Keratinocyte (primary cell): ENCODE measurements at regions not wholly inside any gene's neighbourhood (a gene's known extent, or its start where the extent isn't known, plus 50 kb on each side); places are given as distances from the start of the nearest gene placed in this dataset.

Experiments
- DNase-seq: peaks from one replicate; pipeline ENCODE4 v3.0.0-alpha.2; 2011; ENCODE audit warnings: low read depth, missing footprints, low spot score
- FAIRE-seq: peaks from 2 replicates; lab custom pipeline; 2011; peaks lifted over from hg19 to GRCh38; lab: Jason Lieb, UNC
- H2AFZ ChIP-seq: 2 replicates; pipeline ENCODE4 v1.6.0; 2012; ENCODE audit warnings: low read length, control low read depth, inconsistent platforms; ENCODE audit not compliant: control insufficient read depth
- H3K27ac ChIP-seq: 2 replicates; pipeline ENCODE4 v1.5.1; 2011; ENCODE audit warnings: low read length; ENCODE audit not compliant: control insufficient read depth, insufficient read depth
- H3K27me3 ChIP-seq: 3 replicates; pipeline ENCODE4 v1.6.0; 2011; ENCODE audit warnings: low read length; ENCODE audit not compliant: control insufficient read depth, insufficient read depth; ENCODE audit errors: extremely low read depth
- H3K36me3 ChIP-seq, 2 experiments: 2 replicates in 1 of 2; 3 replicates in 1 of 2; pipeline ENCODE4 v1.5.1; 2011; ENCODE audit warnings: low read length in 2 of 2, mild to moderate bottlenecking in 1 of 2; ENCODE audit not compliant: control insufficient read depth in 2 of 2, insufficient read depth in 2 of 2; ENCODE audit errors: extremely low read depth in 1 of 2
- H3K4me1 ChIP-seq: 3 replicates; pipeline ENCODE4 v1.5.1; 2011; ENCODE audit warnings: low read length; ENCODE audit not compliant: control insufficient read depth, insufficient read depth; ENCODE audit errors: extremely low read depth
- H3K4me2 ChIP-seq: 3 replicates; pipeline ENCODE4 v1.6.0; 2011; ENCODE audit warnings: low read depth, low read length; ENCODE audit not compliant: control insufficient read depth, insufficient read depth; ENCODE audit errors: extremely low read depth
- H3K4me3 ChIP-seq, 3 experiments: fragments of 200-600 bp in 1 of 3; sonication (generic) in 1 of 3; 2 replicates in 2 of 3; 3 replicates in 1 of 3; pipeline ENCODE4 v1.5.1; 2011 to 2016; ENCODE audit warnings: low read length in 3 of 3, mild to moderate bottlenecking in 3 of 3, control low read depth in 2 of 3, inconsistent platforms in 1 of 3, low read depth in 1 of 3, mixed read lengths in 1 of 3, mixed run types in 1 of 3, moderate library complexity in 1 of 3; ENCODE audit not compliant: control insufficient read depth in 2 of 3, insufficient read depth in 2 of 3; ENCODE audit errors: extremely low read depth in 1 of 3
- H3K79me2 ChIP-seq: 2 replicates; pipeline ENCODE4 v1.6.0; 2012; ENCODE audit warnings: low read length; ENCODE audit not compliant: control insufficient read depth, insufficient read depth
- H3K9ac ChIP-seq: 3 replicates; pipeline ENCODE4 v1.6.0; 2011; ENCODE audit warnings: low read length; ENCODE audit not compliant: control insufficient read depth, insufficient read depth; ENCODE audit errors: extremely low read depth
- H3K9me1 ChIP-seq: 3 replicates; pipeline ENCODE4 v1.6.0; 2011; ENCODE audit warnings: low read length; ENCODE audit not compliant: control insufficient read depth, insufficient read depth; ENCODE audit errors: extremely low read depth
- H3K9me3 ChIP-seq: 2 replicates; pipeline ENCODE4 v1.5.1; 2012; ENCODE audit warnings: low read depth, low read length; ENCODE audit not compliant: control insufficient read depth
- H4K20me1 ChIP-seq: 3 replicates; pipeline ENCODE4 v1.6.0; 2011; ENCODE audit warnings: low read length; ENCODE audit not compliant: control insufficient read depth, insufficient read depth; ENCODE audit errors: extremely low read depth
- EZH2 ChIP-seq: IDR thresholded peaks from one replicate; pipeline ENCODE4 v1.6.1; 2012; ENCODE audit warnings: inconsistent platforms, mild to moderate bottlenecking, low read length, moderate library complexity
- dilution Hi-C: fragments of 300-500 bp; cut with MboI; formaldehyde crosslinking; loops from one replicate; pipeline ENCODE4 v1.7.0; 2020; ENCODE audit warnings: low sequenced_read_pairs; ENCODE audit not compliant: extremely low pct_ligation_motif_present
- TF ChIP-seq, protein P1 (sequence below), 3 experiments: IDR thresholded peaks in 1 of 3; conservative IDR thresholded peaks in 1 of 3; optimal IDR thresholded peaks in 1 of 3; 2 replicates in 2 of 3; 3 replicates in 1 of 3; pipeline versions ENCODE3 to v1.5.1; 2011; ENCODE audit warnings: low read length in 3 of 3, mild to moderate bottlenecking in 3 of 3, moderate library complexity in 2 of 3, control low read depth in 1 of 3, inconsistent platforms in 1 of 3; ENCODE audit not compliant: insufficient read depth in 2 of 3; ENCODE audit errors: extremely low read depth in 1 of 3

DNA sequence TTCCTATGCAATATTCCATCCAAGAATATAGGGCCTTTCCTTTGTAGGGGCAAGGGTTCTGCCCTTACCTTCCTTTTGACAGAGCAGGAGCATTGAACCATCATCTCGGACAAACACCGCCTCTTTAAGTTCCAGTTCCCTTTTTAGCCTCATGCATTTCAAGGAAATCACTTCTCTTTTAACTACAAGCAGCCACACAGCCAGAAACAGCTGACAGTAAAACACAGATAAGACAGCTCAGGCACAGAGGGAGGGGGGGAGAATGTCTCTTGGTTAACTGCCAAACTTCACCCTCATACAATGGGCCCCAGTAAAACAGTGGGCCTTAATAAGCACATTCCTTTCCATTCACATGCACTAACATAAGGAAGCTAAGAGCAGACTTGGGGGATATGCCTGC lies 648.3 kb downstream of the GABRG1 start:
- no peak for FAIRE-seq
- Histone ChIP-seq H3K4me3 (no peak overlapping the region), H3K9me3 (peaks cover 6% of the 10 kb centered on the region), H3K4me1 (no peaks in the 10 kb centered on the region), H3K9me1 (no peaks in the 10 kb centered on the region), H3K9ac (no peak overlapping the region), H2AFZ (no peak overlapping the region), H3K4me2 (no peak overlapping the region), H3K27ac (no peak overlapping the region), H3K36me3 (no peaks in the 10 kb centered on the region), H4K20me1 (no peaks in the 10 kb centered on the region), H3K27me3 (no peaks in the 10 kb centered on the region), H3K79me2 (no peaks in the 10 kb centered on the region)
- dilution Hi-C loops: no loop called here
- no peak for TF ChIP-seq EZH2
- TF ChIP-seq, protein P1, sequence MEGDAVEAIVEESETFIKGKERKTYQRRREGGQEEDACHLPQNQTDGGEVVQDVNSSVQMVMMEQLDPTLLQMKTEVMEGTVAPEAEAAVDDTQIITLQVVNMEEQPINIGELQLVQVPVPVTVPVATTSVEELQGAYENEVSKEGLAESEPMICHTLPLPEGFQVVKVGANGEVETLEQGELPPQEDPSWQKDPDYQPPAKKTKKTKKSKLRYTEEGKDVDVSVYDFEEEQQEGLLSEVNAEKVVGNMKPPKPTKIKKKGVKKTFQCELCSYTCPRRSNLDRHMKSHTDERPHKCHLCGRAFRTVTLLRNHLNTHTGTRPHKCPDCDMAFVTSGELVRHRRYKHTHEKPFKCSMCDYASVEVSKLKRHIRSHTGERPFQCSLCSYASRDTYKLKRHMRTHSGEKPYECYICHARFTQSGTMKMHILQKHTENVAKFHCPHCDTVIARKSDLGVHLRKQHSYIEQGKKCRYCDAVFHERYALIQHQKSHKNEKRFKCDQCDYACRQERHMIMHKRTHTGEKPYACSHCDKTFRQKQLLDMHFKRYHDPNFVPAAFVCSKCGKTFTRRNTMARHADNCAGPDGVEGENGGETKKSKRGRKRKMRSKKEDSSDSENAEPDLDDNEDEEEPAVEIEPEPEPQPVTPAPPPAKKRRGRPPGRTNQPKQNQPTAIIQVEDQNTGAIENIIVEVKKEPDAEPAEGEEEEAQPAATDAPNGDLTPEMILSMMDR (optimal IDR thresholded peaks at IDR 0.05 in 1 of 3, IDR thresholded peaks at IDR 0.05 in 1 of 3, conservative IDR thresholded peaks at IDR 0.05 in 1 of 3; ENCODE audit: extremely low read depth in 1 of 3, insufficient read depth in 2 of 3, low read length in 3 of 3): no peak
- no peak for DNase-seq

DNA sequence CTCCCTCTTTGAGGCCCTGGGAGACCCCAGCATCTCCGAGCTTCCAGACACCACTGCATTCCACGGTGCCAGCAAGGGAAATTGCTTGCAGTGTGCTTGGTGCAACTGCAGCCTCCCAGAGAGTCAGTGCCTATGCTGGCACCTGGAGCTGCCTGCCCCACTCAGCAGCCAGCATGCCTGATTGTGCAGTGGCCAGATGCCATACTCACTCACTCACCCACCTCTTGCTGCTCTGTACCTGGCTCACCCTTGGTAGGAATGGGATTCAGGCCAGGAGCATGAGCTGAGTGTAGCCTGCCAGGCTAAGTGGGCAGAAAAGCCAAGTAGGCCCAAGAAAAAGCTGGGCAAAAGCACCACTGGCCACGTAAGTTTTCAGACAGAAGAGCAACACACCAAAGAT lies 651.4 kb downstream of the GABRG1 start:
- no peaks in the 10 kb centered on the region for H3K79me2 ChIP-seq
- peaks cover 6% of the 10 kb centered on the region for H3K9me3 ChIP-seq
- H4K20me1 ChIP-seq: no peaks in the 10 kb centered on the region
- no peak for FAIRE-seq
- no peaks in the 10 kb centered on the region for H3K4me1 ChIP-seq
- DNase-seq: no peak
- no peak overlapping the region for H3K4me2 ChIP-seq
- H3K27me3 ChIP-seq: no peaks in the 10 kb centered on the region
- no peak overlapping the region for H2AFZ ChIP-seq
- no peak overlapping the region for H3K4me3 ChIP-seq
- H3K36me3 ChIP-seq: no peaks in the 10 kb centered on the region
- TF ChIP-seq, protein P1 (optimal IDR thresholded peaks at IDR 0.05 in 1 of 3, IDR thresholded peaks at IDR 0.05 in 1 of 3, conservative IDR thresholded peaks at IDR 0.05 in 1 of 3; ENCODE audit: extremely low read depth in 1 of 3, insufficient read depth in 2 of 3, low read length in 3 of 3): no peak
- no peak for TF ChIP-seq EZH2
- H3K9me1 ChIP-seq: no peaks in the 10 kb centered on the region
- H3K27ac ChIP-seq: no peak overlapping the region
- H3K9ac ChIP-seq: no peak overlapping the region
- dilution Hi-C loops: no loop called here
